Upper lobe of left lung (tissue), 4 donors: ENCODE measurements at regions not wholly inside any gene's neighbourhood (a gene's known extent, or its start where the extent isn't known, plus 50 kb on each side); places are given as distances from the start of the nearest gene placed in this dataset.

ENCODE experiments used
- CTCF ChIP-seq, 6 experiments: fragments of 450-650 bp in 4 of 6; fragments of 200-600 bp in 2 of 6; sonication (generic) in 2 of 6; IDR thresholded peaks; one replicate each; pipeline ENCODE4 v1.5.1; 2016 to 2019; ENCODE audit warnings: antibody characterized with exemption in 6 of 6
- POLR2AphosphoS5 ChIP-seq, 2 donors: sonication (generic); formaldehyde crosslinking; IDR thresholded peaks; one replicate each; pipeline ENCODE4 v1.5.1; 2017; ENCODE audit warnings: antibody characterized with exemption in 2 of 2

GRCh38 chr1:98001764-98002163 lies 80.9 kb upstream of the DPYD start:
- TF ChIP-seq CTCF (IDR thresholded peaks at IDR 0.05) (no peak), POLR2AphosphoS5 (IDR thresholded peaks at IDR 0.05) (no peak)
